MG63 (cell line): ENCODE measurements at regions not wholly inside any gene's neighbourhood (a gene's known extent, or its start where the extent isn't known, plus 50 kb on each side); places are given as distances from the start of the nearest gene placed in this dataset.

Source experiments
- DNase-seq: peaks from one replicate; pipeline ENCODE4 v3.0.0-alpha.2; 2020
- H3K27me3 ChIP-seq: fragments of 250-450 bp; sonication (Bioruptor Pico); 2 replicates; pipeline ENCODE4 v1.5.1; 2020; ENCODE audit warnings: mild to moderate bottlenecking, moderate library complexity
- H3K36me3 ChIP-seq: fragments of 250-450 bp; sonication (Bioruptor Pico); 2 replicates; pipeline ENCODE4 v1.5.1; 2020; ENCODE audit warnings: mild to moderate bottlenecking, moderate library complexity
- H3K4me3 ChIP-seq: fragments of 250-450 bp; sonication (Bioruptor Pico); 2 replicates; pipeline ENCODE4 v1.5.1; 2020; ENCODE audit warnings: mild to moderate bottlenecking, moderate library complexity
- H3K9me3 ChIP-seq: fragments of 250-450 bp; sonication (Bioruptor Pico); 2 replicates; pipeline ENCODE4 v1.5.1; 2020; ENCODE audit warnings: mild to moderate bottlenecking, moderate library complexity

GRCh38 chr16:17685447-17685846 lies 214.7 kb upstream of the XYLT1 start:
- DNase-seq, result no peak
- no peaks in the 10 kb centered on the region for H3K36me3 ChIP-seq
- H3K9me3 ChIP-seq, result peaks cover 4% of the 10 kb centered on the region
- peaks cover 2% of the 10 kb centered on the region; the same call in 1 of the 2 replicates for H3K27me3 ChIP-seq
- no peak overlapping the region for H3K4me3 ChIP-seq

GRCh38 chr16:17683281-17683680 lies 212.5 kb upstream of the XYLT1 start:
- peaks cover 12% of the 10 kb centered on the region for H3K9me3 ChIP-seq
- no peak overlapping the region for H3K4me3 ChIP-seq
- H3K27me3 ChIP-seq, result no peaks in the 10 kb centered on the region
- DNase-seq, result no peak
- H3K36me3 ChIP-seq, result no peaks in the 10 kb centered on the region

- no peak for DNase-seq
- H3K9me3 ChIP-seq, result peaks cover 12% of the 10 kb centered on the region
- H3K36me3 ChIP-seq, result no peaks in the 10 kb centered on the region
- no peak overlapping the region for H3K4me3 ChIP-seq
- no peaks in the 10 kb centered on the region for H3K27me3 ChIP-seq
Measured at GRCh38 chr16:17676171-17676570, 205.4 kb upstream of the XYLT1 start.

GRCh38 chr16:17668386-17668785 lies 197.6 kb upstream of the XYLT1 start:
- Histone ChIP-seq H3K9me3 (no peaks in the 10 kb centered on the region), H3K4me3 (no peak overlapping the region), H3K36me3 (no peaks in the 10 kb centered on the region), H3K27me3 (no peaks in the 10 kb centered on the region)
- DNase-seq, result no peak

- no peak for DNase-seq
- Histone ChIP-seq H3K9me3 (no peaks in the 10 kb centered on the region), H3K4me3 (no peak overlapping the region), H3K36me3 (no peaks in the 10 kb centered on the region), H3K27me3 (no peaks in the 10 kb centered on the region)
Measured at GRCh38 chr16:17666293-17666692, 195.5 kb upstream of the XYLT1 start.

GRCh38 chr16:17658881-17659280 lies 188.1 kb upstream of the XYLT1 start:
- H3K4me3 ChIP-seq, result no peak overlapping the region
- DNase-seq, result no peak
- no peaks in the 10 kb centered on the region for H3K36me3 ChIP-seq
- no peaks in the 10 kb centered on the region for H3K27me3 ChIP-seq
- H3K9me3 ChIP-seq, result no peaks in the 10 kb centered on the region

GRCh38 chr16:17657045-17657444 lies 186.3 kb upstream of the XYLT1 start:
- no peaks in the 10 kb centered on the region for H3K27me3 ChIP-seq
- H3K36me3 ChIP-seq, result no peaks in the 10 kb centered on the region
- H3K9me3 ChIP-seq, result no peaks in the 10 kb centered on the region
- DNase-seq, result no peak
- no peak overlapping the region for H3K4me3 ChIP-seq

- no peak for DNase-seq
- H3K9me3 ChIP-seq, result no peaks in the 10 kb centered on the region
- no peaks in the 10 kb centered on the region for H3K27me3 ChIP-seq
- no peak overlapping the region for H3K4me3 ChIP-seq
- no peaks in the 10 kb centered on the region for H3K36me3 ChIP-seq
Measured at GRCh38 chr16:17654571-17654970, 183.8 kb upstream of the XYLT1 start.

GRCh38 chr16:17654142-17654541 lies 183.4 kb upstream of the XYLT1 start:
- H3K9me3 ChIP-seq, result no peaks in the 10 kb centered on the region
- H3K27me3 ChIP-seq, result no peaks in the 10 kb centered on the region
- no peak overlapping the region for H3K4me3 ChIP-seq
- DNase-seq, result no peak
- H3K36me3 ChIP-seq, result no peaks in the 10 kb centered on the region

- peak; percentile 21 for DNase-seq
- H3K36me3 ChIP-seq, result no peaks in the 10 kb centered on the region
- H3K27me3 ChIP-seq, result no peaks in the 10 kb centered on the region
- H3K9me3 ChIP-seq, result no peaks in the 10 kb centered on the region
- no peak overlapping the region for H3K4me3 ChIP-seq
Measured at GRCh38 chr16:17647879-17648872, 177.4 kb upstream of the XYLT1 start.

- H3K4me3 ChIP-seq, result no peak overlapping the region
- no peaks in the 10 kb centered on the region for H3K27me3 ChIP-seq
- H3K9me3 ChIP-seq, result no peaks in the 10 kb centered on the region
- no peaks in the 10 kb centered on the region for H3K36me3 ChIP-seq
- no peak for DNase-seq
Measured at GRCh38 chr16:17643935-17644334, 173.2 kb upstream of the XYLT1 start.

- H3K27me3 ChIP-seq, result no peaks in the 10 kb centered on the region
- H3K4me3 ChIP-seq, result no peak overlapping the region
- DNase-seq, result no peak
- no peaks in the 10 kb centered on the region for H3K36me3 ChIP-seq
- no peaks in the 10 kb centered on the region; the same call in 1 of the 2 replicates for H3K9me3 ChIP-seq
Measured at GRCh38 chr16:17641990-17642389, 171.2 kb upstream of the XYLT1 start.

- H3K36me3 ChIP-seq, result no peaks in the 10 kb centered on the region
- H3K9me3 ChIP-seq, result no peaks in the 10 kb centered on the region; the same call in 1 of the 2 replicates
- no peak overlapping the region for H3K4me3 ChIP-seq
- DNase-seq, result no peak
- no peaks in the 10 kb centered on the region for H3K27me3 ChIP-seq
Measured at GRCh38 chr16:17638134-17638533, 167.4 kb upstream of the XYLT1 start.

- no peaks in the 10 kb centered on the region for H3K36me3 ChIP-seq
- H3K27me3 ChIP-seq, result no peaks in the 10 kb centered on the region
- no peaks in the 10 kb centered on the region; the same call in 1 of the 2 replicates for H3K9me3 ChIP-seq
- no peak for DNase-seq
- no peak overlapping the region for H3K4me3 ChIP-seq
Measured at GRCh38 chr16:17635183-17635582, 164.4 kb upstream of the XYLT1 start.

GRCh38 chr16:17633181-17633951 lies 162.6 kb upstream of the XYLT1 start:
- Histone ChIP-seq H3K27me3 (no peaks in the 10 kb centered on the region), H3K4me3 (no peak overlapping the region), H3K9me3 (no peaks in the 10 kb centered on the region; the same call in 1 of the 2 replicates), H3K36me3 (no peaks in the 10 kb centered on the region)
- DNase-seq, result peak; percentile 91

GRCh38 chr16:17632667-17633066 lies 161.9 kb upstream of the XYLT1 start:
- Histone ChIP-seq H3K36me3 (no peaks in the 10 kb centered on the region), H3K27me3 (no peaks in the 10 kb centered on the region), H3K4me3 (peak overlapping the region; percentile 5), H3K9me3 (peaks cover 6% of the 10 kb centered on the region)
- peak; percentile 54 for DNase-seq

- no peaks in the 10 kb centered on the region for H3K36me3 ChIP-seq
- no peak overlapping the region for H3K4me3 ChIP-seq
- H3K27me3 ChIP-seq, result no peaks in the 10 kb centered on the region
- no peak for DNase-seq
- peaks cover 19% of the 10 kb centered on the region for H3K9me3 ChIP-seq
Measured at GRCh38 chr16:17629936-17630335, 159.2 kb upstream of the XYLT1 start.
